ENCODE measurements at regions not wholly inside any gene's neighbourhood (a gene's known extent, or its start where the extent isn't known, plus 50 kb on each side); places are given as distances from the start of the nearest gene placed in this dataset.

DNA sequence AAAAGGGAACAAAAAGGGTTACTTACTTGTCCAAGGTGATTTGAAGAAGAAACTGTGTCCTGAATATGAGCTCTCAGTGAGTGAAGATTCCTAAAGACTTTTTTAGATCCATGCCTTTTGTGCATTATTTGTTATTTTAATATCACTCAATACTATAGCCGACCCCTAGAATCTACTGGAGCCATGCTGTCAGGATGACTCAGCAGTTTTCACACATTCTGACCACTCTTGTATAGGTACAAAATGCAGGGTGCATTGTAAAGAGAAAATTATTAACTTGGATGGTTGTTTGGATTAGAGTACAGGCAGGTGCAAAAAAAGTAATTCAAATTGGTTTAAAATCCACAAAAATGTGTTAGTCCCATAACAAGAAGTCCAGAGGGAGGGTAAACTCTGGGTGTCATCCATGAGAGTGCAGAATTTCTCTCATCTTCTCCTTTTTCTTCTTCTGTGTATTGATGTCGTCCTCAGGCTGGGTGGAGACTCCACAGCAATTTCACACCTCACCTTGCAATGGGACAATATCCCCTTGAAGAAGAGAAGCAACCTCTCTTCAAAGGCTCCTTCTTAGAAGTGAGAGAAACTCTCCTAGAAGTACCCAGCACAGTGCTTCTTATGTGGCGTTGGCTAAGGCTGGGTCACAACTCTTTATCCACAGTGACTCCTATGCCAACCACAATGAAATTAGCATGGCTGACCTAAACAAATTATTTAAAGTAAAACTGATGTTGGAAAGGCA lies 75.6 kb downstream of the AKR1C4 start:
- TF ChIP-seq, protein P1, sequence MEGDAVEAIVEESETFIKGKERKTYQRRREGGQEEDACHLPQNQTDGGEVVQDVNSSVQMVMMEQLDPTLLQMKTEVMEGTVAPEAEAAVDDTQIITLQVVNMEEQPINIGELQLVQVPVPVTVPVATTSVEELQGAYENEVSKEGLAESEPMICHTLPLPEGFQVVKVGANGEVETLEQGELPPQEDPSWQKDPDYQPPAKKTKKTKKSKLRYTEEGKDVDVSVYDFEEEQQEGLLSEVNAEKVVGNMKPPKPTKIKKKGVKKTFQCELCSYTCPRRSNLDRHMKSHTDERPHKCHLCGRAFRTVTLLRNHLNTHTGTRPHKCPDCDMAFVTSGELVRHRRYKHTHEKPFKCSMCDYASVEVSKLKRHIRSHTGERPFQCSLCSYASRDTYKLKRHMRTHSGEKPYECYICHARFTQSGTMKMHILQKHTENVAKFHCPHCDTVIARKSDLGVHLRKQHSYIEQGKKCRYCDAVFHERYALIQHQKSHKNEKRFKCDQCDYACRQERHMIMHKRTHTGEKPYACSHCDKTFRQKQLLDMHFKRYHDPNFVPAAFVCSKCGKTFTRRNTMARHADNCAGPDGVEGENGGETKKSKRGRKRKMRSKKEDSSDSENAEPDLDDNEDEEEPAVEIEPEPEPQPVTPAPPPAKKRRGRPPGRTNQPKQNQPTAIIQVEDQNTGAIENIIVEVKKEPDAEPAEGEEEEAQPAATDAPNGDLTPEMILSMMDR (IDR thresholded peaks at IDR 0.05; ENCODE audit: low read length), result no peak
- no peak for TF ChIP-seq EZH2 (optimal IDR thresholded peaks at IDR 0.05; ENCODE audit: low read depth, low read length)
